GM18868 (cell line): ENCODE measurements at regions not wholly inside any gene's neighbourhood (a gene's known extent, or its start where the extent isn't known, plus 50 kb on each side); places are given as distances from the start of the nearest gene placed in this dataset.

Experiments used
- ATAC-seq: cut with Tn5 transposase; IDR thresholded peaks from one replicate; pipeline ENCODE4 v1.9.1; 2021; ENCODE audit warnings: mild to moderate bottlenecking, moderate library complexity; ENCODE audit not compliant: unreplicated experiment

GRCh38 chr7:155884225-155885166, 72.2 kb upstream of the SHH start:
- no peak for ATAC-seq

GRCh38 chr7:155883491-155884224, 71.4 kb upstream of the SHH start:
- no peak for ATAC-seq

DNA sequence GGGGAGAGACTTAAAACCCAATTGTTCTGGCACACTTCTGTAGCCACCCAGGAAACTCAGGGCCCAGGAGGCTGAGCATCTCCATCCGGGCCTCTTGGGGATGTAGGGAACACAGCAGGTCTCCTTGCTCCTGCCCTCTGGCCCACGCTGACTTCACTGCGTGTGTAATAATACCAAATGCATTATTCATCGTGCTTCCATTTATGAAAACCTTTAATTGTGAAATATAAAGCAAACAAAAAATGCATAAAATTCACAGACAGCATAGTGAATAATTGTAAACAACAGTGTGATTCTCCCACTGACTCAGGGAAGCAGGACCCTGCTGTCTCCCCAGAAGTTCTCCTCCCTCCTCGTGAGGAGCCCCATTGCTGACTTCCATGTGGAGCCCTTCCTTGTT, 70.3 kb upstream of the SHH start:
- no peak for ATAC-seq

- ATAC-seq: no peak
Measured at GRCh38 chr7:155881471-155882350, 69.4 kb upstream of the SHH start.

DNA sequence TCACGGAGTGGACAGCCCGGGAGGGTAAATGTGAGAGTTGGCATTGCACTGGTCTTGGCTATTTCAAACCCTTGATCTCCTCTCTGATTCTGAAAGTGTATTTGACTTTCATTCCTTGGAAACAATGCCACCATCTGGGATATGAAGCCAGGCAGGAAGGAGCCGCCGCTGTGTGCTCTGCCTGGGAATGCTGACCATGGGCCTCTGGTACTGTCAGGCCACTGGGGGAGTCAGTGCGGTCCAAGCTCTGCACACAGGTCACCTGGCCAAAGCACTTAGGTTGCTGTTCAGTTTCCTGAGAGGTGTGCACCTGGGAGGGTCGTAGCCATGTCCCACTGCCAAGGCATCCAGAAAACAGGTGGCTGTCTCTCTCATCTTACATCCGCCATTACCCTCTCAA, 68.5 kb upstream of the SHH start:
- no peak for ATAC-seq

- no peak for ATAC-seq
Measured at GRCh38 chr7:155879592-155879991, 67.3 kb upstream of the SHH start.

- no peak for ATAC-seq
Measured at GRCh38 chr7:155878674-155879073, 66.4 kb upstream of the SHH start.

DNA sequence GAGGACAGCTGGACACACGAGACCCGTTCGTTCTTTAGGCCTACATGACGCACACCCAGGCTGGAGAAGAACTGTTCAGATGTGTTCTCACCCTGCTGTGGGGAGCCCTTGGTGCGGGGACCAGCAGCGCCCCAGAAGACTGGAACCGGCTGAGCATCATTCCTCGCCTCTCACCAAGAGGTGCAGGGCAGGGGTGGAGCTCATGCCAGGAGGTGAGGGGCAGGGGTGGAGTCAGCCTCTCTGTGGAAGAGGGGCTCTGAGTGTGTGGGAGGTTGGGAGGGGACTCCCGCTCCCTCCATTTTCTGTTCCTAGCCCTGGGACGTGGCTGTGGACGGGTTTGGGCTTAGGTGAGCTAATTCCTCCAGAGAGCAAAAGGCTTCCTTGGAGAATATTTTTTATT, 66.0 kb upstream of the SHH start:
- no peak for ATAC-seq

DNA sequence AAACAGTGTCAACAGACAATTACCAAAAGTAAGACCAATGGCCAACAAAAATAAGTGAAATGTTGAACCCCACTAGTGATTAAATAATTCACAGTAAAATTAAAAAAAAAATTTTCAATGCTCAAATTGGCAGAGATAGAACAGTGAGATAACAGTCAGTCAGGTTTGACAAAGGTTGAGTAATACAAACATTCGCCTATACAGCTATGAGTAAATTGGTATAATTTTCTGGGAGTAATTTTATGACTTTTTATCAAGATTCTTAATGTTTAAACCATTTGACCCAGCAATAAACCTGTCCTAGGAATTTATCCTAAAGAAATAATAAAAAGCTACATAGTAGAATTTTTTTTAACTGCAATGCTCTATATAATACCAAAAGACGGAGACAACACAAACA, 64.9 kb upstream of the SHH start:
- ATAC-seq: no peak

GRCh38 chr7:155874411-155874810, 62.1 kb upstream of the SHH start:
- no peak for ATAC-seq

DNA sequence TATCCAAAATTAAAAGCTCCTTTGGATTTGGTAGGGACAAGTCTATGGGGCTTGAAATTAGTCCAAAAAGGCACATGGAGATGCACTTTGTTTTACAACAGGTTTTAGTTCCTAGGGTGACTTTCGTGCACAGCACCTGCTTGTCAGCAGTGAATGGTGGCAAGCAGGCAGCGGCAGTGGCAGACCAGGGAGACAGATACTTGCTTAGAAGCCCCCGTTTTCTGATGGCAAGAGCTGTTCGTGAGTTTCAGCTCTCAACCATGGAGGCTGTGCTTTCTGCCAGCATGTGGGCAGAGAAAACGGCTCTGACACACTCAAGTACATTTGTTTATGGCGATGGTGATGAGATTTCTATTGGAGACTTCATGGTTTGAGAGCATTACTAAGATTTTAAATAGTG, 61.7 kb upstream of the SHH start:
- ATAC-seq: no peak

- ATAC-seq: no peak
Measured at GRCh38 chr7:155872678-155873369, 60.6 kb upstream of the SHH start.

- no peak for ATAC-seq
Measured at GRCh38 chr7:155871211-155871610, 58.9 kb upstream of the SHH start.

- no peak for ATAC-seq
Measured at GRCh38 chr7:155870334-155871180, 58.3 kb upstream of the SHH start.

DNA sequence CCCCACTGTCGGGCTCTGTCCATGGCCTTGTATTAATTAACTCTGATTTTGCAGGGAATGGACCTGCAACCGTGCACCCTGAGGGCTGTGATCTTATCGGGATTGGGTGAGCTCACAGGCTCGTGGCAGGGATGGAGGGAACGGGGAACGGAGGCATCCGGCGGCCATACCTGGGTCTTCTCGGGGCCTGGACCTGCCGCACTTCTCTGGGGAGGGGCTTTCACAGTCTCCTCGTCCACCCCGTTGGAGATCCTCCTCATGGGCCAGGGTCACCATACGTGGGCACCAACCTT, 57.5 kb upstream of the SHH start:
- no peak for ATAC-seq

GRCh38 chr7:155868955-155869783, 56.9 kb upstream of the SHH start:
- no peak for ATAC-seq

DNA sequence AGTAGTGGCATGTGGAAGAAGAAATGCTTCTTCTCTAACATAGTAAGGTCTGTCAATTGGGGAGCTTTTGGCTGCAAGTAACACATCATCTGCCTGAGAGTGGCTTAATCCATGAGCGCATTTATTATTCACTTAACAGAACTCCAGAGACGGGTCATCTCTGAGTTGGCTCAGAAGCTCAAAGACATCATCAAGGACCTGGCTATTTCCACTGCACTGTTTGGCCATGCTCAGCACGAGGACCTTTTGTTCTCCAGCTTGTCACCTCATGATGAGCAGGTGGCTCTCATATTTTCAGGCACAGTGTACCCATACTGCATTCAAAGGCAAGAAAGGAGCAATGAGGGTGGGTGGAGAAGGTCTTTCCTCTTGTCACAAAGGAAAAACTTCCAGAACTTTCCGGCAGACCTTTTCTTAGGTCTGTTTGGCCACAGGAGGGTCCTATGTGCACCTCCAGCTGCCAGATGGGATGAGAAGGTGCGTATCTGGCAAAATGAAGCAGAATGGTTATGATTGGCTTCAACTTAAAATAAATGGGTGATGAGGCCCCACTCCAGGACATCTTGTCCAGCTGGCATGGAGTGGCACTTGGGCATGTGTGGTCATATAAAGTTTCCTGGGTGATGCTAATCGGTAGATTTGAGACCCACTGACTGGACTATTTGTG, 55.6 kb upstream of the SHH start:
- ATAC-seq: no peak

GRCh38 chr7:155867280-155867679, 55.0 kb upstream of the SHH start:
- no peak for ATAC-seq
